Heart right ventricle (tissue), 16 donors: ENCODE measurements at regions not wholly inside any gene's neighbourhood (a gene's known extent, or its start where the extent isn't known, plus 50 kb on each side); places are given as distances from the start of the nearest gene placed in this dataset.

Experiments used
- ATAC-seq, 8 donors: fragments of 200-7000 bp; cut with Tn5 transposase; one replicate each; pipeline ENCODE4 v1.9.1; 2020; ENCODE audit warnings: mild to moderate bottlenecking in 8 of 8, moderate library complexity in 8 of 8, moderate number of reproducible peaks in 1 of 8
- DNase-seq, 2 donors: peaks; one replicate each; pipeline ENCODE4 v3.0.0-alpha.2; 2020
- H3K27ac ChIP-seq, 10 donors: fragments of 200-600 bp; sonication (generic) in 2 of 10; one replicate each; pipeline versions ENCODE4 v1.5.0 to v1.8.0; 2020 to 2022; ENCODE audit warnings: mild to moderate bottlenecking in 3 of 10
- H3K27me3 ChIP-seq, 7 donors: fragments of 200-600 bp; one replicate each; pipeline ENCODE4 v1.8.0; 2021 to 2022; ENCODE audit warnings: mild to moderate bottlenecking in 2 of 7
- H3K36me3 ChIP-seq, 9 donors: fragments of 200-600 bp; sonication (generic) in 1 of 9; one replicate each; pipeline versions ENCODE4 v1.5.0 to v1.8.0; 2020 to 2022; ENCODE audit warnings: mild to moderate bottlenecking in 2 of 9
- H3K4me1 ChIP-seq, 9 donors: fragments of 200-600 bp; sonication (generic) in 1 of 9; one replicate each; pipeline versions ENCODE4 v1.5.0 to v1.8.0; 2020 to 2022; ENCODE audit warnings: mild to moderate bottlenecking in 4 of 9
- H3K4me3 ChIP-seq, 10 donors: fragments of 200-600 bp; sonication (generic) in 2 of 10; one replicate each; pipeline versions ENCODE4 v1.5.0 to v1.8.0; 2020 to 2022; ENCODE audit warnings: mild to moderate bottlenecking in 7 of 10, moderate library complexity in 2 of 10
- H3K9me3 ChIP-seq, 11 donors: fragments of 200-600 bp in 10 of 11; sonication (generic) in 2 of 11; one replicate each; pipeline versions ENCODE4 v1.5.0 to v1.8.0; 2013 to 2022; ENCODE audit warnings: mild to moderate bottlenecking in 2 of 11, control low read depth in 1 of 11, moderate library complexity in 1 of 11
- CTCF ChIP-seq, 9 donors: fragments of 200-600 bp; sonication (generic) in 2 of 9; IDR thresholded peaks; one replicate each; pipeline versions ENCODE4 v1.5.0 to v1.8.0; 2021 to 2022; ENCODE audit warnings: antibody characterized with exemption in 9 of 9, mild to moderate bottlenecking in 5 of 9, moderate library complexity in 1 of 9
- WGBS, 2 donors: extraction: QIAGEN DNeasy Blood & Tissue Kit; methylation state at CpG; one replicate each; pipeline ENCODE4 v1.1.7; 2013; ENCODE audit warnings: inconsistent platforms in 1 of 2; 5-methylcytosine and 5-hydroxymethylcytosine counted together
- intact Hi-C, 10 donors: fragments of 100-400 bp; cut with DNase I; formaldehyde crosslinking; loops; one replicate each; pipeline versions ENCODE4 v1.11.1 to v1.14.2; 2022
- donor health status: Arrhythmogenic right ventricular cardiomyopathy.
- donor health status: ischemic (EF 13 %, LVEDD 7.1; RV severe dilation, severe dysfunction).
- donor health status: healthy with polysubstance abuse.
- donor health status: DM: no; HTN: yes; CAD: no.
- donor health status: DM: no; HTN: no; CAD: no.
- donor health status: ischemic (EF 25% LVEDD 6.9; RV normal size, moderate dysfunction).
- donor health status: ischemic (EF 25% LVEDD 5.7; RV mildly dilated, moderate dysfunction).
- donor health status: healthy.
- donor health status: DM: yes; HTN: yes; CAD: no.
- donor health status: Ischemic cardiomyopathy.
- donor health status: ischemic (EF 35%, LVEDD 5.7; RV mildly dilated, moderate dysfunction).
- donor health status: nonischemic (EF 11% LVEDD 7.7; RV severe dilation, severe dysfunction).
- donor health status: DM: yes; HTN: yes; CAD: no.
- donor health status: PGD.
- donor health status: ischemic (EF 29% LVEDD 5.4; RV normal size, mild dysfunction).
- donor health status: nonischemic (EF 23%, LVEDD 6.1; RV moderate dilation, normal function).

GRCh38 chr5:74209571-74209970 is 431.0 kb downstream of the ENC1 start:
- intact Hi-C loops, result no loop called here
- WGBS, 2 donors, result 89 to 90% methylated on average over 2 of the region's 2 CpGs

GRCh38 chr5:74206579-74207550 is 433.7 kb downstream of the ENC1 start:
- Histone ChIP-seq H3K4me1 (peaks cover 0 to 19% (median 14%) of the 10 kb centered on the region in 9 donors), H3K36me3 (no peaks in the 10 kb centered on the region), H3K9me3 (no peaks in the 10 kb centered on the region), H3K27ac (no peak overlapping the region), H3K27me3 (no peaks in the 10 kb centered on the region), H3K4me3 (no peak overlapping the region)
- no peak for TF ChIP-seq CTCF (IDR thresholded peaks at IDR 0.05)
- WGBS, 2 donors, result 64% methylated on average over 12 of the region's 12 CpGs
- intact Hi-C loops, result no loop called here
- peak; percentile 37 to 65 for DNase-seq
- ATAC-seq, result peak in 4 of 8 donors; percentile 51 to 69 (median 60)

More at GRCh38 chr5:74209571-74209970, 431.0 kb downstream of the ENC1 start:
- H3K36me3 ChIP-seq, result no peaks in the 10 kb centered on the region
- no peak for TF ChIP-seq CTCF (IDR thresholded peaks at IDR 0.05)
- H3K9me3 ChIP-seq, result no peaks in the 10 kb centered on the region
- H3K27ac ChIP-seq, result no peak overlapping the region
- ATAC-seq (no peak), DNase-seq (no peak)
- H3K4me3 ChIP-seq, result no peak overlapping the region
- no peaks in the 10 kb centered on the region for H3K27me3 ChIP-seq
- peaks cover 0 to 14% (median 11%) of the 10 kb centered on the region in 9 donors for H3K4me1 ChIP-seq

DNA sequence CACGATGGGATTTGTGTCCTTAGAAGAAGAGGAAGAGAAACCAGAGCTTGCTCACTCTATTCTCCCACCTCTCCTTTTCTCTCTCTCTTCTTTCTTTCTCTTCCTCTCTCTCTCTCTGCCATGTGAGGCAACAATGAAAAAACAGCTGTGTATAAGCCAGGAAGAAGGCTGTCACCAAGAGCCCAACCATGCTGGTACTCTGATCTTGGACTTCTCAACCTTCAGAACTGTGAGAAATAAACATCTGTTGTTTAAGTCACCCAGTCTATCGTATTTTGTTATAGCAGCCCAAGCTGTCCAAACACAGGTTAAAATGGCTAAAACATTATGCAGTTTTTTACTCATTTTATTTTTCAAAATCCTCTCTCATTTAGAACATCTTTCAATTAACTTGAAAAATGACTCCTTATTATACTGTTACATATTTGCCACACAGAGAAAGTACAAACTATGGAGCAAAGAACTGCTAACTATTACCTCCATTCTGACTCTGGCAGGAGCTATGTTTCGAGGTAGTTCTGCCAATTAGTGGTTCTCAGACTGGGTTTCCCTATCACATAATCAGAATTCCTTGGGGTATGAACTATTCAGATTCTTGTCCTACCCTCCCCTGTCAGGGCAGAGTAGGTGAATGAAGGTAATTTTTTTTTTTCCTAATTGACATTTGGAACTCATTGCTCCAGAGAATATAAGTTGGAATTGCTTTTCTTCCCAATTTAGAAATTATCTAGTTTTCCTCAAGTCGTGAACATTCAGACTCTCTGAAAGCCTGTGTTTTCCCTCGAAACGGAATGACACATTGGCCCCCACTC is 434.6 kb downstream of the ENC1 start:
- intact Hi-C loops, result no loop called here
- TF ChIP-seq CTCF (IDR thresholded peaks at IDR 0.05), result no peak
- no peak overlapping the region for H3K27ac ChIP-seq
- ATAC-seq (peak in 1 of 8 donors; percentile 63), DNase-seq (no peak)
- H3K4me1 ChIP-seq, result peaks cover 2 to 28% (median 23%) of the 10 kb centered on the region in 9 donors
- no peaks in the 10 kb centered on the region for H3K36me3 ChIP-seq
- WGBS, 2 donors, result 55 to 61% methylated on average over 6 of the region's 6 CpGs
- H3K27me3 ChIP-seq, result no peaks in the 10 kb centered on the region
- H3K4me3 ChIP-seq, result no peak overlapping the region
- no peaks in the 10 kb centered on the region for H3K9me3 ChIP-seq

DNA sequence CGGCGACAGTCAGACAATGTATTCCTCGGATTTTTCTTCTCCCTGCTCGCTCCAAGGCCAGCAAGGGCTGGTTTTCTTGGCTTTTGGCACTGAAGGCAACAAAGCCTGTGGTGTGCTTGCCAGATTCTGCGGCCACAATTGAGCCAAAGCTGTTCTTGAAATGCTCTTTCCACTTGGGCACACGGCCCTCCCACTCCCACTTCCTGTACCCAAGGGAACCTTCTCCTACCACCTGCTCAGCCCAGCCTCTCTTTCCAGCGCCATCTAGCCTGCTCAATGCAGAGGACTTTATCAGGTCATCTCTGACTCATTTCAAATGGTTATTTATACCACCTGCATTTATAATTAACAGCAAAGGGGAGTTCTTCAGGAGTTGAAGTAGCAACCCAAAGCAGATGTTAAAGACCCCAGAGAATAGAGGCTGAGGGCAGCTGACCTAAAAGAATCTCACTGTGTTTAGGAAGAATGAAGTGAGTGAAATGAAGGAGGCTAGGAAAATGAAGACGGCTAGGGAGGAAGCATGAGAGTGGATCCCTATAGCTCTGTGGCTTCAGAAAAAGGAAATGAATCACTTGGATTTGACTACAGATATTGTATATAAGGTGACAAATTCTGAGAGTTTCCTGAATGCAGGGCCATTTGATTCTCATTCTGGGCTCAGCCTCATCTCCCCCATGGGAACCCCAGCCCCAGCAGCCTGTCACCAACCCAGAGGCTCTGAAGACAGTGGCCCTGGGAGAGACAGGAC is 439.0 kb downstream of the ENC1 start:
- ATAC-seq (peak; percentile 62 to 86 (median 80)), DNase-seq (peak; percentile 38 to 41)
- intact Hi-C loops, result no loop called here
- Histone ChIP-seq H3K4me3 (no peak overlapping the region), H3K4me1 (peaks cover 6 to 48% (median 31%) of the 10 kb centered on the region in 9 donors), H3K9me3 (no peaks in the 10 kb centered on the region), H3K36me3 (no peaks in the 10 kb centered on the region), H3K27me3 (no peaks in the 10 kb centered on the region), H3K27ac (peak overlapping the region in 5 of 10 donors; percentile 11 to 61 (median 39))
- no peak for TF ChIP-seq CTCF (IDR thresholded peaks at IDR 0.05)
- WGBS, 2 donors, result 36 to 51% methylated on average over 8 of the region's 8 CpGs
